Hepatocyte (in vitro differentiated cells): ENCODE measurements at regions not wholly inside any gene's neighbourhood (a gene's known extent, or its start where the extent isn't known, plus 50 kb on each side); places are given as distances from the start of the nearest gene placed in this dataset.

ENCODE experiments used
- EZH2phosphoT487 ChIP-seq: fragments of 200-600 bp; sonication (generic); IDR thresholded peaks from one replicate; pipeline ENCODE4 v1.6.1; 2018; ENCODE audit warnings: antibody characterized with exemption, mild to moderate bottlenecking, low read depth, moderate library complexity; ENCODE audit not compliant: unreplicated experiment, severe bottlenecking
- TF ChIP-seq, protein P1 (sequence below): fragments of 200-600 bp; sonication (generic); IDR thresholded peaks from 2 replicates; pipeline ENCODE4 v1.5.1; 2016; ENCODE audit warnings: antibody characterized with exemption, mild to moderate bottlenecking; ENCODE audit not compliant: poor library complexity

- TF ChIP-seq EZH2phosphoT487: no peak
- TF ChIP-seq, protein P1, sequence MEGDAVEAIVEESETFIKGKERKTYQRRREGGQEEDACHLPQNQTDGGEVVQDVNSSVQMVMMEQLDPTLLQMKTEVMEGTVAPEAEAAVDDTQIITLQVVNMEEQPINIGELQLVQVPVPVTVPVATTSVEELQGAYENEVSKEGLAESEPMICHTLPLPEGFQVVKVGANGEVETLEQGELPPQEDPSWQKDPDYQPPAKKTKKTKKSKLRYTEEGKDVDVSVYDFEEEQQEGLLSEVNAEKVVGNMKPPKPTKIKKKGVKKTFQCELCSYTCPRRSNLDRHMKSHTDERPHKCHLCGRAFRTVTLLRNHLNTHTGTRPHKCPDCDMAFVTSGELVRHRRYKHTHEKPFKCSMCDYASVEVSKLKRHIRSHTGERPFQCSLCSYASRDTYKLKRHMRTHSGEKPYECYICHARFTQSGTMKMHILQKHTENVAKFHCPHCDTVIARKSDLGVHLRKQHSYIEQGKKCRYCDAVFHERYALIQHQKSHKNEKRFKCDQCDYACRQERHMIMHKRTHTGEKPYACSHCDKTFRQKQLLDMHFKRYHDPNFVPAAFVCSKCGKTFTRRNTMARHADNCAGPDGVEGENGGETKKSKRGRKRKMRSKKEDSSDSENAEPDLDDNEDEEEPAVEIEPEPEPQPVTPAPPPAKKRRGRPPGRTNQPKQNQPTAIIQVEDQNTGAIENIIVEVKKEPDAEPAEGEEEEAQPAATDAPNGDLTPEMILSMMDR: no peak
These were observed 928.4 kb downstream of the TMTC2 start for GRCh38 chr12:83615152-83615551.
